GM12878 (cell line): ENCODE measurements at regions not wholly inside any gene's neighbourhood (a gene's known extent, or its start where the extent isn't known, plus 50 kb on each side); places are given as distances from the start of the nearest gene placed in this dataset.

ENCODE experiments used
- ATF3 ChIP-seq: IDR thresholded peaks from 2 replicates; pipeline ENCODE4 v1.6.1; 2011; ENCODE audit warnings: low read depth, mild to moderate bottlenecking, low read length, moderate library complexity, borderline replicate concordance; ENCODE audit errors: extremely low read depth
- CTCF ChIP-seq, 3 experiments: IDR thresholded peaks in 2 of 3; conservative IDR thresholded peaks in 1 of 3; 2 replicates each; pipeline ENCODE4 v1.5.1; 2011; ENCODE audit warnings: low read depth in 3 of 3, low read length in 3 of 3, mild to moderate bottlenecking in 3 of 3, control low read depth in 2 of 3, moderate library complexity in 2 of 3, inconsistent platforms in 1 of 3, mixed read lengths in 1 of 3; ENCODE audit not compliant: control insufficient read depth in 2 of 3, insufficient read depth in 1 of 3; ENCODE audit errors: extremely low read depth in 1 of 3
- GABPA ChIP-seq: IDR thresholded peaks from 2 replicates; pipeline ENCODE4 v1.6.1; 2014; ENCODE audit warnings: antibody characterized with exemption, low read depth, mild to moderate bottlenecking, inconsistent platforms
- HCFC1 ChIP-seq: fragments of 150-350 bp; IDR thresholded peaks from 2 replicates; pipeline ENCODE4 v1.6.1; 2014; ENCODE audit warnings: low read length
- IKZF1 ChIP-seq: fragments of 450-650 bp; conservative IDR thresholded peaks from 2 replicates; pipeline ENCODE4 v1.6.1; 2017; ENCODE audit warnings: antibody characterized with exemption, mild to moderate bottlenecking
- JUND ChIP-seq: IDR thresholded peaks from 2 replicates; pipeline ENCODE4 v1.6.1; 2012; ENCODE audit warnings: low read depth, mild to moderate bottlenecking, low read length, improper control_type of control experiment, moderate library complexity
- POLR2A ChIP-seq: IDR thresholded peaks from 2 replicates; pipeline ENCODE4 v1.6.1; 2011; ENCODE audit warnings: low read depth, mild to moderate bottlenecking, low read length
- POLR2AphosphoS5 ChIP-seq: IDR thresholded peaks from 2 replicates; pipeline ENCODE4 v1.6.1; 2011; ENCODE audit warnings: mild to moderate bottlenecking, low read length, inconsistent platforms
- SREBF2 ChIP-seq: IDR thresholded peaks from 2 replicates; pipeline ENCODE4 v1.6.1; 2012; ENCODE audit warnings: mild to moderate bottlenecking, low read length
- TF ChIP-seq, protein P1 (sequence below): IDR thresholded peaks from 2 replicates; pipeline ENCODE4 v1.6.1; 2011; ENCODE audit warnings: borderline replicate concordance, low read depth, mild to moderate bottlenecking, moderate library complexity, mixed read lengths, low read length; ENCODE audit not compliant: insufficient read depth; ENCODE audit errors: extremely low read length
- TF ChIP-seq, protein P2 (sequence below): IDR thresholded peaks from 2 replicates; pipeline ENCODE4 v1.6.1; 2012; ENCODE audit warnings: low read depth, low read length, improper control_type of control experiment
- TF ChIP-seq, protein P3 (sequence below): IDR thresholded peaks from 2 replicates; pipeline ENCODE4 v1.6.1; 2011; ENCODE audit warnings: borderline replicate concordance, low read depth, mild to moderate bottlenecking, moderate library complexity, low read length; ENCODE audit not compliant: insufficient read depth, poor library complexity, severe bottlenecking

- TF ChIP-seq HCFC1 (no peak), CTCF (IDR thresholded peaks at IDR 0.05 in 2 of 3, conservative IDR thresholded peaks at IDR 0.05 in 1 of 3; ENCODE audit: control insufficient read depth in 2 of 3, extremely low read depth in 1 of 3, insufficient read depth in 1 of 3, low read depth in 3 of 3, low read length in 3 of 3) (no peak), ATF3 (no peak), SREBF2 (no peak), POLR2AphosphoS5 (no peak), POLR2A (no peak), IKZF1 (no peak), GABPA (no peak), JUND (no peak)
- TF ChIP-seq, protein P1, sequence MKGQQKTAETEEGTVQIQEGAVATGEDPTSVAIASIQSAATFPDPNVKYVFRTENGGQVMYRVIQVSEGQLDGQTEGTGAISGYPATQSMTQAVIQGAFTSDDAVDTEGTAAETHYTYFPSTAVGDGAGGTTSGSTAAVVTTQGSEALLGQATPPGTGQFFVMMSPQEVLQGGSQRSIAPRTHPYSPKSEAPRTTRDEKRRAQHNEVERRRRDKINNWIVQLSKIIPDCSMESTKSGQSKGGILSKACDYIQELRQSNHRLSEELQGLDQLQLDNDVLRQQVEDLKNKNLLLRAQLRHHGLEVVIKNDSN: no peak
- TF ChIP-seq, protein P2, sequence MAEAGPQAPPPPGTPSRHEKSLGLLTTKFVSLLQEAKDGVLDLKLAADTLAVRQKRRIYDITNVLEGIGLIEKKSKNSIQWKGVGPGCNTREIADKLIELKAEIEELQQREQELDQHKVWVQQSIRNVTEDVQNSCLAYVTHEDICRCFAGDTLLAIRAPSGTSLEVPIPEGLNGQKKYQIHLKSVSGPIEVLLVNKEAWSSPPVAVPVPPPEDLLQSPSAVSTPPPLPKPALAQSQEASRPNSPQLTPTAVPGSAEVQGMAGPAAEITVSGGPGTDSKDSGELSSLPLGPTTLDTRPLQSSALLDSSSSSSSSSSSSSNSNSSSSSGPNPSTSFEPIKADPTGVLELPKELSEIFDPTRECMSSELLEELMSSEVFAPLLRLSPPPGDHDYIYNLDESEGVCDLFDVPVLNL: no peak
- TF ChIP-seq, protein P3, sequence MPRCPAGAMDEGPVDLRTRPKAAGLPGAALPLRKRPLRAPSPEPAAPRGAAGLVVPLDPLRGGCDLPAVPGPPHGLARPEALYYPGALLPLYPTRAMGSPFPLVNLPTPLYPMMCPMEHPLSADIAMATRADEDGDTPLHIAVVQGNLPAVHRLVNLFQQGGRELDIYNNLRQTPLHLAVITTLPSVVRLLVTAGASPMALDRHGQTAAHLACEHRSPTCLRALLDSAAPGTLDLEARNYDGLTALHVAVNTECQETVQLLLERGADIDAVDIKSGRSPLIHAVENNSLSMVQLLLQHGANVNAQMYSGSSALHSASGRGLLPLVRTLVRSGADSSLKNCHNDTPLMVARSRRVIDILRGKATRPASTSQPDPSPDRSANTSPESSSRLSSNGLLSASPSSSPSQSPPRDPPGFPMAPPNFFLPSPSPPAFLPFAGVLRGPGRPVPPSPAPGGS: no peak
These were observed 666.6 kb upstream of the CITED2 start for GRCh38 chr6:140041056-140041455.
